AG04449 (cell line): ENCODE measurements at regions not wholly inside any gene's neighbourhood (a gene's known extent, or its start where the extent isn't known, plus 50 kb on each side); places are given as distances from the start of the nearest gene placed in this dataset.

ENCODE experiments used
- CTCF ChIA-PET: fragments of 350-600 bp; formaldehyde crosslinking; extraction: SDS; loops from one replicate; lab custom pipeline; 2021; ENCODE audit warnings: antibody characterized with exemption; lab: Yijun Ruan, JAX
- POLR2A ChIA-PET: fragments of 400-600, 350-600 bp; formaldehyde crosslinking; extraction: SDS; loops from one replicate; lab custom pipeline; 2020; ENCODE audit warnings: antibody characterized with exemption, inconsistent platforms; lab: Yijun Ruan, JAX
- DNase-seq: peaks from one replicate; pipeline ENCODE4 v3.0.0-alpha.2; 2010; ENCODE audit warnings: low read depth, low spot score
- H3K4me3 ChIP-seq: 2 replicates; pipeline ENCODE4 v1.5.1; 2011; ENCODE audit warnings: low read depth, mild to moderate bottlenecking, control low read depth, low read length
- CTCF ChIP-seq: IDR thresholded peaks from one replicate; pipeline ENCODE4 v1.5.1; 2011; ENCODE audit warnings: mild to moderate bottlenecking, moderate library complexity, low read length, control low read depth, inconsistent platforms; ENCODE audit not compliant: insufficient read depth; ENCODE audit errors: missing control alignments

GRCh38 chr2:121897335-121897970 lies 142.0 kb downstream of the TSN start:
- ChIA-PET CTCF (interaction anchor here (1.2 kb wide), 1 partner anchor 9 kb away, joined by 6 read pairs; no protein-coding TSS in a partner anchor), POLR2A (no interaction called here)
- no peak overlapping the region for H3K4me3 ChIP-seq
- no peak for DNase-seq
- peak; percentile 48 for TF ChIP-seq CTCF

- ChIA-PET CTCF (no interaction called here), POLR2A (no interaction called here)
- no peak overlapping the region for H3K4me3 ChIP-seq
- no peak for TF ChIP-seq CTCF
- no peak for DNase-seq
Measured at GRCh38 chr2:121898483-121898882, 143.0 kb downstream of the TSN start.

GRCh38 chr2:121900391-121900790 lies 144.9 kb downstream of the TSN start:
- no peak for TF ChIP-seq CTCF
- DNase-seq = no peak
- H3K4me3 ChIP-seq = no peak overlapping the region
- ChIA-PET CTCF (no interaction called here), POLR2A (no interaction called here)

GRCh38 chr2:121902171-121902591 lies 146.7 kb downstream of the TSN start:
- ChIA-PET POLR2A (no interaction called here), CTCF (no interaction called here)
- TF ChIP-seq CTCF = no peak
- no peak overlapping the region for H3K4me3 ChIP-seq
- no peak for DNase-seq

GRCh38 chr2:121902616-121903015 lies 147.2 kb downstream of the TSN start:
- H3K4me3 ChIP-seq = no peak overlapping the region; the same call in 1 of the 2 replicates
- TF ChIP-seq CTCF = no peak
- DNase-seq = no peak
- ChIA-PET POLR2A (no interaction called here), CTCF (no interaction called here)

- POLR2A ChIA-PET = no interaction called here
- CTCF ChIA-PET = no interaction called here
- H3K4me3 ChIP-seq = no peak overlapping the region; the same call in 1 of the 2 replicates
- no peak for DNase-seq
- no peak for TF ChIP-seq CTCF
Measured at GRCh38 chr2:121903037-121903689, 147.7 kb downstream of the TSN start.
